DOHH2 (cell line): ENCODE measurements at regions not wholly inside any gene's neighbourhood (a gene's known extent, or its start where the extent isn't known, plus 50 kb on each side); places are given as distances from the start of the nearest gene placed in this dataset.

Experiments
- EZH2phosphoT487 ChIP-seq: fragments of 200-600 bp; sonication (generic); IDR thresholded peaks from 2 replicates; pipeline ENCODE4 v1.6.1; 2017; ENCODE audit warnings: borderline replicate concordance, mild to moderate bottlenecking, antibody characterized with exemption, low read length, moderate library complexity, mixed read lengths
- TF ChIP-seq, protein P1 (sequence below): fragments of 200-600 bp; sonication (generic); IDR thresholded peaks from one replicate; pipeline ENCODE4 v1.5.1; 2014; ENCODE audit warnings: antibody characterized with exemption, mild to moderate bottlenecking, low read depth, low read length; ENCODE audit not compliant: poor library complexity, severe bottlenecking

DNA sequence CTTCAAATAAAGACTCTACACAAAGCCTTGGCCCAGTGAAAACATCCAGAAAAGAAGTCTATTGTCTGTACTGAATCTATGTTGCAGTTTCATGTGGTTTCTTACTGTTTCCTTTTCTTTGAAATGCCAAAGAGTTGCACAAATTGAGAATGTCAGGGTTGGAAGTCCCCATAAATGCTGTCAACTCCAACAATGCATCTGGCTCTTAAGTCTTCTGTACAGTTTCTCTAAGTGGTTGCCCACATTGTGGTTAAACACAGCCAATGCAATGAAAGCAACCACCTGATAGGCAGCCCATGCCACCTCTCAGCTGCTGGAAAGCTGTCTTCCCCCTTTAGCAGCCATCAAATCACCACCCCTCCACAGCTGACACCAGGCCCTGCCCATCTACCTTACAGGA is 67.2 kb upstream of the C1GALT1C1 start:
- TF ChIP-seq, protein P1, sequence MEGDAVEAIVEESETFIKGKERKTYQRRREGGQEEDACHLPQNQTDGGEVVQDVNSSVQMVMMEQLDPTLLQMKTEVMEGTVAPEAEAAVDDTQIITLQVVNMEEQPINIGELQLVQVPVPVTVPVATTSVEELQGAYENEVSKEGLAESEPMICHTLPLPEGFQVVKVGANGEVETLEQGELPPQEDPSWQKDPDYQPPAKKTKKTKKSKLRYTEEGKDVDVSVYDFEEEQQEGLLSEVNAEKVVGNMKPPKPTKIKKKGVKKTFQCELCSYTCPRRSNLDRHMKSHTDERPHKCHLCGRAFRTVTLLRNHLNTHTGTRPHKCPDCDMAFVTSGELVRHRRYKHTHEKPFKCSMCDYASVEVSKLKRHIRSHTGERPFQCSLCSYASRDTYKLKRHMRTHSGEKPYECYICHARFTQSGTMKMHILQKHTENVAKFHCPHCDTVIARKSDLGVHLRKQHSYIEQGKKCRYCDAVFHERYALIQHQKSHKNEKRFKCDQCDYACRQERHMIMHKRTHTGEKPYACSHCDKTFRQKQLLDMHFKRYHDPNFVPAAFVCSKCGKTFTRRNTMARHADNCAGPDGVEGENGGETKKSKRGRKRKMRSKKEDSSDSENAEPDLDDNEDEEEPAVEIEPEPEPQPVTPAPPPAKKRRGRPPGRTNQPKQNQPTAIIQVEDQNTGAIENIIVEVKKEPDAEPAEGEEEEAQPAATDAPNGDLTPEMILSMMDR, result no peak
- TF ChIP-seq EZH2phosphoT487, result no peak
